Upper lobe of left lung (tissue), 6 donors: ENCODE measurements at regions not wholly inside any gene's neighbourhood (a gene's known extent, or its start where the extent isn't known, plus 50 kb on each side); places are given as distances from the start of the nearest gene placed in this dataset.

Source experiments
- ATAC-seq, 2 donors: fragments of 200-7000 bp; cut with Tn5 transposase; one replicate each; pipeline ENCODE4 v1.9.1; 2022; ENCODE audit warnings: mild to moderate bottlenecking in 2 of 2, moderate library complexity in 2 of 2; ENCODE audit not compliant: low FRiP score in 2 of 2
- DNase-seq, 2 donors: peaks; one replicate each; pipeline ENCODE4 v3.0.0-alpha.2; 2019 to 2020
- H3K27ac ChIP-seq, 4 donors: fragments of 200-600 bp; sonication (generic); one replicate each; pipeline ENCODE4 v1.5.1; 2016 to 2019
- H3K27me3 ChIP-seq, 4 donors: fragments of 200-600 bp; sonication (generic); one replicate each; pipeline ENCODE4 v1.5.1; 2017 to 2019
- H3K36me3 ChIP-seq, 4 donors: fragments of 200-600 bp; sonication (generic); one replicate each; pipeline ENCODE4 v1.5.1; 2016 to 2019
- H3K4me1 ChIP-seq, 4 donors: fragments of 200-600 bp; sonication (generic); one replicate each; pipeline ENCODE4 v1.5.1; 2018 to 2019
- H3K4me3 ChIP-seq, 4 donors: fragments of 200-600 bp; sonication (generic); one replicate each; pipeline ENCODE4 v1.5.1; 2017 to 2019; ENCODE audit warnings: mild to moderate bottlenecking in 2 of 4, moderate library complexity in 1 of 4
- H3K9me3 ChIP-seq, 4 donors: fragments of 200-600 bp; sonication (generic); one replicate each; pipeline ENCODE4 v1.5.1; 2018 to 2019
- CTCF ChIP-seq, 6 experiments: fragments of 450-650 bp in 4 of 6; fragments of 200-600 bp in 2 of 6; sonication (generic) in 2 of 6; IDR thresholded peaks; one replicate each; pipeline ENCODE4 v1.5.1; 2016 to 2019; ENCODE audit warnings: antibody characterized with exemption in 6 of 6
- EP300 ChIP-seq, 4 donors: sonication (generic); formaldehyde crosslinking; IDR thresholded peaks; one replicate each; pipeline ENCODE4 v1.5.1; 2017; ENCODE audit warnings: antibody characterized with exemption in 4 of 4, control low read depth in 2 of 4
- POLR2A ChIP-seq, 4 donors: fragments of 450-650 bp; IDR thresholded peaks; one replicate each; pipeline ENCODE4 v1.5.1; 2016 to 2017; ENCODE audit warnings: antibody characterized with exemption in 4 of 4, mild to moderate bottlenecking in 2 of 4
- POLR2AphosphoS5 ChIP-seq, 2 donors: sonication (generic); formaldehyde crosslinking; IDR thresholded peaks; one replicate each; pipeline ENCODE4 v1.5.1; 2017; ENCODE audit warnings: antibody characterized with exemption in 2 of 2
- WGBS, 2 donors: methylation state at CpG; one replicate each; pipeline ENCODE4 v1.1.5; 2017 to 2018; 5-methylcytosine and 5-hydroxymethylcytosine counted together
- donor health status: DM: no; HTN: no; CAD: no; lungs with moderate emphysema.
- donor health status: DM: no; HTN: yes; CAD: no; lungs with severe emphysema.

- DNase-seq (no peak), ATAC-seq (no peak)
- no peaks in the 10 kb centered on the region for H3K4me1 ChIP-seq
- H3K4me3 ChIP-seq = no peak overlapping the region
- WGBS, 2 donors = 94% methylated on average over 4 of the region's 4 CpGs
- no peaks in the 10 kb centered on the region for H3K36me3 ChIP-seq
- H3K9me3 ChIP-seq = peaks cover 0 to 7% (median 0%) of the 10 kb centered on the region in 4 donors
- no peak for TF ChIP-seq POLR2AphosphoS5 (IDR thresholded peaks at IDR 0.05)
- TF ChIP-seq POLR2A (IDR thresholded peaks at IDR 0.05) = no peak
- no peak for TF ChIP-seq CTCF (IDR thresholded peaks at IDR 0.05)
- TF ChIP-seq EP300 (IDR thresholded peaks at IDR 0.05) = no peak
- no peak overlapping the region for H3K27ac ChIP-seq
- no peaks in the 10 kb centered on the region for H3K27me3 ChIP-seq
These were observed 179.9 kb downstream of the ETAA1 start for GRCh38 chr2:67576991-67577390.

GRCh38 chr2:67579216-67579615 lies 182.1 kb downstream of the ETAA1 start:
- Histone ChIP-seq H3K4me3 (no peak overlapping the region), H3K27ac (no peak overlapping the region), H3K9me3 (peaks cover 8 to 23% (median 11%) of the 10 kb centered on the region in 4 donors), H3K36me3 (no peaks in the 10 kb centered on the region), H3K4me1 (no peaks in the 10 kb centered on the region), H3K27me3 (no peaks in the 10 kb centered on the region)
- TF ChIP-seq EP300 (IDR thresholded peaks at IDR 0.05) = no peak
- TF ChIP-seq POLR2AphosphoS5 (IDR thresholded peaks at IDR 0.05) = no peak
- no peak for TF ChIP-seq CTCF (IDR thresholded peaks at IDR 0.05)
- WGBS, 2 donors = 19 to 20% methylated on average over 2 of the region's 2 CpGs
- no peak for DNase-seq
- no peak for ATAC-seq

GRCh38 chr2:67579806-67580205 lies 182.7 kb downstream of the ETAA1 start:
- Histone ChIP-seq H3K36me3 (no peaks in the 10 kb centered on the region), H3K27me3 (no peaks in the 10 kb centered on the region), H3K4me1 (no peaks in the 10 kb centered on the region), H3K4me3 (no peak overlapping the region), H3K9me3 (peaks cover 8 to 27% (median 12%) of the 10 kb centered on the region in 4 donors), H3K27ac (no peak overlapping the region)
- no peak for DNase-seq
- no peak for TF ChIP-seq CTCF (IDR thresholded peaks at IDR 0.05)
- TF ChIP-seq EP300 (IDR thresholded peaks at IDR 0.05) = no peak
- no peak for TF ChIP-seq POLR2A (IDR thresholded peaks at IDR 0.05)
- TF ChIP-seq POLR2AphosphoS5 (IDR thresholded peaks at IDR 0.05) = no peak
- WGBS, 2 donors = 56 to 71% methylated on average over 1 of the region's 1 CpG
- ATAC-seq = no peak

GRCh38 chr2:67581751-67582150 lies 184.6 kb downstream of the ETAA1 start:
- H3K27me3 ChIP-seq = no peaks in the 10 kb centered on the region
- no peak overlapping the region for H3K4me3 ChIP-seq
- H3K36me3 ChIP-seq = no peaks in the 10 kb centered on the region
- ATAC-seq (no peak), DNase-seq (no peak)
- no peaks in the 10 kb centered on the region for H3K4me1 ChIP-seq
- no peak overlapping the region for H3K27ac ChIP-seq
- WGBS, 2 donors = 78% methylated on average over 7 of the region's 7 CpGs
- TF ChIP-seq EP300 (IDR thresholded peaks at IDR 0.05) = no peak
- no peak for TF ChIP-seq CTCF (IDR thresholded peaks at IDR 0.05)
- no peak for TF ChIP-seq POLR2AphosphoS5 (IDR thresholded peaks at IDR 0.05)
- TF ChIP-seq POLR2A (IDR thresholded peaks at IDR 0.05) = no peak
- H3K9me3 ChIP-seq = peaks cover 8 to 44% (median 12%) of the 10 kb centered on the region in 4 donors

- Histone ChIP-seq H3K4me1 (no peaks in the 10 kb centered on the region), H3K9me3 (peaks cover 8 to 44% (median 12%) of the 10 kb centered on the region in 4 donors), H3K27me3 (no peaks in the 10 kb centered on the region), H3K27ac (no peak overlapping the region), H3K36me3 (no peaks in the 10 kb centered on the region), H3K4me3 (no peak overlapping the region)
- no peak for TF ChIP-seq POLR2A (IDR thresholded peaks at IDR 0.05)
- TF ChIP-seq EP300 (IDR thresholded peaks at IDR 0.05) = no peak
- no peak for TF ChIP-seq POLR2AphosphoS5 (IDR thresholded peaks at IDR 0.05)
- TF ChIP-seq CTCF (IDR thresholded peaks at IDR 0.05) = no peak
- ATAC-seq (no peak), DNase-seq (no peak)
- WGBS, 2 donors = 97 to 100% methylated on average over 2 of the region's 2 CpGs
These were observed 186.1 kb downstream of the ETAA1 start for GRCh38 chr2:67583185-67583584.
